PC-3 (cell line): ENCODE measurements at regions not wholly inside any gene's neighbourhood (a gene's known extent, or its start where the extent isn't known, plus 50 kb on each side); places are given as distances from the start of the nearest gene placed in this dataset.

Experiments used
- ATAC-seq: fragments of 200-7000 bp; cut with Tn5 transposase; 2 replicates; pipeline ENCODE4 v1.9.1; 2020; ENCODE audit warnings: mild to moderate bottlenecking, moderate library complexity
- BruUV-seq: library from RNA; stranded (reverse); fragments of 400-500 nt; replicated peaks from 2 replicates; lab custom pipeline; 2021; lab: Mats Ljungman, UMichigan
- CTCF ChIA-PET: fragments of 300-600 bp; sonication (Branson Sonifier 250); formaldehyde crosslinking; loops from one replicate; lab custom pipeline; 2022; ENCODE audit warnings: antibody characterized with exemption; lab: Charles Lee
- POLR2A ChIA-PET: fragments of 300-600 bp; sonication (Branson Sonifier 250); formaldehyde crosslinking; loops from one replicate; lab custom pipeline; 2022; ENCODE audit warnings: antibody characterized with exemption; ENCODE audit not compliant: unreplicated experiment; lab: Charles Lee
- DNase-seq: peaks from one replicate; pipeline ENCODE4 v3.0.0-alpha.2; 2015
- H2AFZ ChIP-seq: fragments of 300-600 bp; sonication (generic); 2 replicates; pipeline ENCODE4 v1.6.0; 2016; ENCODE audit warnings: antibody characterized with exemption, low read length
- H3F3A ChIP-seq: fragments of 300-600 bp; sonication (generic); one replicate; pipeline ENCODE4 v1.6.0; 2017; ENCODE audit warnings: antibody characterized with exemption, low read length, control low read depth, mild to moderate bottlenecking; ENCODE audit not compliant: unreplicated experiment
- H3K27ac ChIP-seq: fragments of 300-600 bp; sonication (generic); 2 replicates; pipeline ENCODE4 v1.5.1; 2016; ENCODE audit warnings: mild to moderate bottlenecking, low read length
- H3K27me3 ChIP-seq: fragments of 300-600 bp; sonication (generic); 2 replicates; pipeline ENCODE4 v1.6.1; 2016; ENCODE audit warnings: low read length, mixed read lengths
- H3K36me3 ChIP-seq: fragments of 300-600 bp; sonication (generic); 2 replicates; pipeline ENCODE4 v1.6.1; 2016; ENCODE audit warnings: low read depth, mixed run types, low read length, mixed read lengths
- H3K4me1 ChIP-seq: fragments of 300-600 bp; sonication (generic); 2 replicates; pipeline ENCODE4 v1.5.1; 2016; ENCODE audit warnings: low read length; ENCODE audit not compliant: insufficient read depth
- H3K4me2 ChIP-seq: fragments of 300-600 bp; sonication (generic); 2 replicates; pipeline ENCODE4 v1.6.0; 2016; ENCODE audit warnings: low read length
- H3K4me3 ChIP-seq: fragments of 300-600 bp; sonication (generic); 2 replicates; pipeline ENCODE4 v1.5.1; 2016; ENCODE audit warnings: mild to moderate bottlenecking, low read length, mixed read lengths
- H3K79me2 ChIP-seq: fragments of 300-600 bp; sonication (generic); 2 replicates; pipeline ENCODE4 v1.6.1; 2017; ENCODE audit warnings: low read length, mixed read lengths
- H3K9ac ChIP-seq: fragments of 300-600 bp; sonication (generic); 2 replicates; pipeline ENCODE4 v1.6.0; 2016; ENCODE audit warnings: mild to moderate bottlenecking, low read length
- H3K9me2 ChIP-seq: fragments of 300-600 bp; sonication (generic); replicated peaks from 2 replicates; pipeline ENCODE4 v1.6.1; 2016; ENCODE audit warnings: mixed run types, low read length, mixed read lengths
- H3K9me3 ChIP-seq: fragments of 300-600 bp; sonication (generic); 2 replicates; pipeline ENCODE4 v1.6.1; 2016; ENCODE audit warnings: low read length, mixed read lengths
- H4K20me1 ChIP-seq: fragments of 300-600 bp; sonication (generic); 2 replicates; pipeline ENCODE4 v1.6.1; 2016; ENCODE audit warnings: low read length, mixed read lengths
- EZH2 ChIP-seq: fragments of 300-600 bp; sonication (generic); IDR thresholded peaks from one replicate; pipeline ENCODE4 v1.6.1; 2017; ENCODE audit warnings: antibody characterized with exemption, mild to moderate bottlenecking, low read length; ENCODE audit not compliant: unreplicated experiment
- EZH2phosphoT487 ChIP-seq: fragments of 300-600 bp; sonication (generic); IDR thresholded peaks from 2 replicates; pipeline ENCODE4 v1.6.1; 2018; ENCODE audit warnings: mild to moderate bottlenecking, antibody characterized with exemption, low read length, borderline replicate concordance
- intact Hi-C: fragments of 100-400 bp; cut with micrococcal nuclease; formaldehyde crosslinking; loops from 2 replicates; pipeline ENCODE4 v1.9.0; 2023
- TF ChIP-seq, protein P1 (sequence below): fragments of 300-600 bp; sonication (generic); conservative IDR thresholded peaks from 2 replicates; pipeline ENCODE4 v1.5.1; 2017; ENCODE audit warnings: antibody characterized with exemption, low read depth, mild to moderate bottlenecking, low read length

DNA sequence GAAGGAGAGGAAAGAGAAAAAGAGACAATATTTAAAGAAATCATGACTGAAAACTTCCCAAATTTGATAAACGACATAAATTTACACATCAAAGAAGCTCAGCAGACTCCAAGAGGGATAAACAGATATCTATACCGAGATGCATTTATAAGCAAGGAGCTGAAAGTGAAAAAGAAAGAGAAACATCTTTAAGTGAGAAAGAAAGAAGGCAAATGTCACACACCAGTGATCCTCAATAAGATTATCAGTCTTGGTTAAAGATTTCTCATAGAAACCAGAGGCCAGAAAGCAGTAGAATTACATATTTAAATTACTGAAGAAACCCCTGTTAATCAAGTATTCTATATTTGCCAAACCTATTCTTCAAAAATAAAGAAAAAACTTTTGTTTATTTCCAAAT is 424.2 kb downstream of the SLC16A7 start:
- no peaks in the 10 kb centered on the region for H4K20me1 ChIP-seq
- H3K79me2 ChIP-seq, result no peaks in the 10 kb centered on the region
- no peak overlapping the region for H3K27ac ChIP-seq
- no peak for ATAC-seq
- H3K9me3 ChIP-seq, result no peaks in the 10 kb centered on the region
- no peak for DNase-seq
- no peaks in the 10 kb centered on the region for H3K4me1 ChIP-seq
- no peaks in the 10 kb centered on the region for H3K27me3 ChIP-seq
- H3K9ac ChIP-seq, result no peak overlapping the region
- no peak overlapping the region for H2AFZ ChIP-seq
- no peaks in the 10 kb centered on the region for H3F3A ChIP-seq
- intact Hi-C loops, result no loop called here
- H3K4me2 ChIP-seq, result no peak overlapping the region
- POLR2A ChIA-PET, result no interaction called here
- H3K9me2 ChIP-seq, result no peaks in the 10 kb centered on the region
- CTCF ChIA-PET, result no interaction called here
- TF ChIP-seq EZH2 (no peak), EZH2phosphoT487 (no peak)
- TF ChIP-seq, protein P1, sequence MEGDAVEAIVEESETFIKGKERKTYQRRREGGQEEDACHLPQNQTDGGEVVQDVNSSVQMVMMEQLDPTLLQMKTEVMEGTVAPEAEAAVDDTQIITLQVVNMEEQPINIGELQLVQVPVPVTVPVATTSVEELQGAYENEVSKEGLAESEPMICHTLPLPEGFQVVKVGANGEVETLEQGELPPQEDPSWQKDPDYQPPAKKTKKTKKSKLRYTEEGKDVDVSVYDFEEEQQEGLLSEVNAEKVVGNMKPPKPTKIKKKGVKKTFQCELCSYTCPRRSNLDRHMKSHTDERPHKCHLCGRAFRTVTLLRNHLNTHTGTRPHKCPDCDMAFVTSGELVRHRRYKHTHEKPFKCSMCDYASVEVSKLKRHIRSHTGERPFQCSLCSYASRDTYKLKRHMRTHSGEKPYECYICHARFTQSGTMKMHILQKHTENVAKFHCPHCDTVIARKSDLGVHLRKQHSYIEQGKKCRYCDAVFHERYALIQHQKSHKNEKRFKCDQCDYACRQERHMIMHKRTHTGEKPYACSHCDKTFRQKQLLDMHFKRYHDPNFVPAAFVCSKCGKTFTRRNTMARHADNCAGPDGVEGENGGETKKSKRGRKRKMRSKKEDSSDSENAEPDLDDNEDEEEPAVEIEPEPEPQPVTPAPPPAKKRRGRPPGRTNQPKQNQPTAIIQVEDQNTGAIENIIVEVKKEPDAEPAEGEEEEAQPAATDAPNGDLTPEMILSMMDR, result no peak
- BruUV-seq, result no TSS peak
- no peak overlapping the region for H3K4me3 ChIP-seq
- H3K36me3 ChIP-seq, result no peaks in the 10 kb centered on the region

DNA sequence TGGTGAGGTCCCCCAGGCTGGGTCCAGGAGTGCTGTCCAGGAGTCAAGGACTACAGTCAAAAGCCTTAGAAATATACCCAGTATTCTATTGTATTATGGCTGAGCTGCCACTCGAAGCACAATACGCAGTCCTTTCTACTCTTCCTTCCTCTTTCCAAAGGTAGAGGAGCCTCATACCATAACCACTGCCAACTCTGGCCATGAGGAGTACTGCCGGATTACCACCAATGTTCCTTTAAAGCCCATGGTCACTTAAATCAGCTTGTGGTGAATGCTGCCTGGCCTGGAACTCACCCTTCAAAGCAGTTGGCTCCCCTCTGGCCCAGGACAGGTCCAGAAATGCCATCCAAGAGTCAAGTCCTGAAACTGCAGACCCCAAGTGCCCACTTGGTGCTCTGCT is 425.4 kb downstream of the SLC16A7 start:
- no peaks in the 10 kb centered on the region for H4K20me1 ChIP-seq
- H3K27me3 ChIP-seq, result no peaks in the 10 kb centered on the region
- H3K9ac ChIP-seq, result no peak overlapping the region
- CTCF ChIA-PET, result no interaction called here
- POLR2A ChIA-PET, result no interaction called here
- H3K4me1 ChIP-seq, result no peaks in the 10 kb centered on the region
- DNase-seq (no peak), ATAC-seq (no peak)
- no peak for TF ChIP-seq EZH2
- TF ChIP-seq, protein P1, result no peak
- no peak for TF ChIP-seq EZH2phosphoT487
- H3K9me3 ChIP-seq, result no peaks in the 10 kb centered on the region
- no peaks in the 10 kb centered on the region for H3F3A ChIP-seq
- H2AFZ ChIP-seq, result no peak overlapping the region
- no peak overlapping the region for H3K4me3 ChIP-seq
- H3K36me3 ChIP-seq, result no peaks in the 10 kb centered on the region
- H3K27ac ChIP-seq, result no peak overlapping the region
- no peaks in the 10 kb centered on the region for H3K79me2 ChIP-seq
- no peaks in the 10 kb centered on the region for H3K9me2 ChIP-seq
- intact Hi-C loops, result no loop called here
- no peak overlapping the region for H3K4me2 ChIP-seq
- BruUV-seq, result no TSS peak

DNA sequence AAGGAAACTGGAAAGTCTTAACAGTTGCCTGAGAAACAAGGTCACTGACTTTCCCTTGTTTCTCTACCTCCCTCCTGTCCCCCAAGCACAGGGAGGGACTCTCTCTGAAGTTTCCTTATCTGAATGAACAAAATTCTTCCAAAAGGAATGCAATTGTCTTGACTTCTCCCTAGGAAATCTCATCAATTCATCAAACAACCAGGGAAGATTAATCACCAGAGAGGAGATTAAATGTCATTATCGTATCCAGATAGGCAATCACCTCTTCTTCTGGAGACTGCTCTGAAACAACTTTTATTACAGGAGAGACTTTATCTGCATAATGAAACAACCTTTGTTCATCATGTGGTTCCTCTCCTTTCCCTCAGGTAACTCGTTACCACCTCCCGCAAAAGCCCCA is 431.4 kb downstream of the SLC16A7 start:
- H2AFZ ChIP-seq, result no peak overlapping the region
- H3K4me3 ChIP-seq, result no peak overlapping the region
- no peak for ATAC-seq
- no peaks in the 10 kb centered on the region for H3F3A ChIP-seq
- H3K27me3 ChIP-seq, result no peaks in the 10 kb centered on the region
- H3K9me3 ChIP-seq, result no peaks in the 10 kb centered on the region
- TF ChIP-seq, protein P1, result no peak
- TF ChIP-seq EZH2 (no peak), EZH2phosphoT487 (no peak)
- H3K4me2 ChIP-seq, result no peak overlapping the region
- intact Hi-C loops, result no loop called here
- no peaks in the 10 kb centered on the region for H3K36me3 ChIP-seq
- POLR2A ChIA-PET, result no interaction called here
- H3K9me2 ChIP-seq, result no peaks in the 10 kb centered on the region
- H3K4me1 ChIP-seq, result no peaks in the 10 kb centered on the region
- no peaks in the 10 kb centered on the region for H4K20me1 ChIP-seq
- no peak overlapping the region for H3K27ac ChIP-seq
- no peak overlapping the region for H3K9ac ChIP-seq
- no peaks in the 10 kb centered on the region for H3K79me2 ChIP-seq
- BruUV-seq, result no TSS peak
- CTCF ChIA-PET, result no interaction called here
- DNase-seq, result no peak
